ENCODE measurements at regions not wholly inside any gene's neighbourhood (a gene's known extent, or its start where the extent isn't known, plus 50 kb on each side); places are given as distances from the start of the nearest gene placed in this dataset.

DNA sequence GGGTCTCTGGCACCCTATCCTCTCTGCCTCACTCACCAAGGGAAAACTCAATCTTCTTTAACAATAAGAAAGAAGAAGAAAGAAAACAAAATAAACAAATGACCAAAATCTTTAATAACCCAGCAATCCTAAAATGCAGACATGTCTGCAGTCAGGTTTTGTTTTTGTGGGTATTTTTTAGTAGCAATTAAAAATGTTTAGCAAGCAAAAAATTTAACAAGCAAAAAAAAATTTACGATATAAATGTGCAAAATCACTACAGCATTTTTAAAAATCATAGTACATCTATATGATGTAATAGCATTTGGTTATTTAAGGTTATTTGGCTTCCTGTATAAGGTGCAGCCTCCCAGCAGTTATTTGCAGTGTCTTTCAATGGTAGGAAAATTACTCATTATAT, 151.3 kb upstream of the MAP3K1 start:
- Mint-ChIP-seq H3K4me1 (peaks cover 0 to 18% (median 4%) of the 10 kb centered on the region in 4 donors), H3K9me3 (peaks cover 0 to 7% (median 0%) of the 10 kb centered on the region in 9 donors)
- POLR2A ChIA-PET: no interaction called here

DNA sequence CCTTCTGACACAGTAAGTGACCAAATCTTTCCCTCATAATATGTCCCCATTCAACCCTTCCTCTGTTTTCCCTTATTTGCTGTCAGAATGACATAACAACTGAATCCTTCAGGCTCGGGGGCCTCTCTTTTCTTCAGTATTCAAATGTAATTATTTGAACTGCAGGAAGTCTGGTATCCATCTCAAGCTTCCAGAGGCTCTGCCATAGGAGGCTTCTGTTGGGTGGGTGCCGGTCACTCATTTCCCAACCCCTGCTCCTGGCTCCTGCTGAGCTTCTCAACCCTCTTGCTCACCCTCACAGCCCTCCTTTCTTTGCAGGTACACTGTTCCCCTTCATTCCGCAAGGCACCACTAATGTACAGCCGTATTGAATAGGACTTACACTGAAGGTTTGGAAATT, 151.8 kb upstream of the MAP3K1 start:
- POLR2A ChIA-PET: no interaction called here
- no peaks in the 10 kb centered on the region for H3K36me3 Mint-ChIP-seq
- H3K27me3 Mint-ChIP-seq: no peaks in the 10 kb centered on the region
- DNase-seq (no peak), ATAC-seq (no peak)
- H3K9me3 Mint-ChIP-seq: peaks cover 0 to 7% (median 0%) of the 10 kb centered on the region in 9 donors
- peak overlapping the region in 2 of 10 donors; percentile 22 to 55 for H3K27ac Mint-ChIP-seq
- H3K4me3 Mint-ChIP-seq: no peak overlapping the region
- peaks cover 0 to 16% (median 2%) of the 10 kb centered on the region in 4 donors for H3K4me1 Mint-ChIP-seq

More for the DNA sequence above, 151.3 kb upstream of the MAP3K1 start:
- no peak for DNase-seq
- Mint-ChIP-seq H3K36me3 (no peaks in the 10 kb centered on the region), H3K4me3 (no peak overlapping the region), H3K27me3 (no peaks in the 10 kb centered on the region), H3K27ac (peak overlapping the region in 2 of 10 donors; percentile 22 to 55)
- ATAC-seq: no peak

DNA sequence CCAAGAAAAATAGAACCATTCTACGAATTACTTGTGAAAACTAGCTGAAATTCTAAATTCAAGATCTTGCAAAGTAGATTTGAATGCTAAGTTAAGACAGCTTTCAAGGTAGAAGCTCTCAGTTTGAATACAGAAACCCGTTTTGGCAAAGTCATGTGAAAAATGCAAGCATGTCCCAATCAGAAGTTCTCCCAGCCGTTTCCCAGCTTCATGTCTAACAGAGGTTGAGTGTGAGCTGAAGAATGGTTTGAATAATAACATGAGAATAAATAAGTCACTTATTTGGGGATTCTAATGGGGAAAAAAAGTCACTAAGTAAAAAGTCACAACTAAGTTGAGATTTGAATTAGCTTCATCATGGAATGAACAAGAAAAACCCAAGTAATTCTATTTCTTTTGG, 152.5 kb upstream of the MAP3K1 start:
- Mint-ChIP-seq H3K4me1 (peaks cover 0 to 14% (median 2%) of the 10 kb centered on the region in 4 donors), H3K27ac (no peak overlapping the region), H3K9me3 (peaks cover 0 to 7% (median 0%) of the 10 kb centered on the region in 9 donors), H3K4me3 (no peak overlapping the region), H3K27me3 (no peaks in the 10 kb centered on the region), H3K36me3 (no peaks in the 10 kb centered on the region)
- no peak for DNase-seq
- no peak for ATAC-seq
- POLR2A ChIA-PET: interaction anchor here (1.0 kb wide), 1 partner anchor 38 kb away, joined by 3 read pairs; no protein-coding TSS in a partner anchor

DNA sequence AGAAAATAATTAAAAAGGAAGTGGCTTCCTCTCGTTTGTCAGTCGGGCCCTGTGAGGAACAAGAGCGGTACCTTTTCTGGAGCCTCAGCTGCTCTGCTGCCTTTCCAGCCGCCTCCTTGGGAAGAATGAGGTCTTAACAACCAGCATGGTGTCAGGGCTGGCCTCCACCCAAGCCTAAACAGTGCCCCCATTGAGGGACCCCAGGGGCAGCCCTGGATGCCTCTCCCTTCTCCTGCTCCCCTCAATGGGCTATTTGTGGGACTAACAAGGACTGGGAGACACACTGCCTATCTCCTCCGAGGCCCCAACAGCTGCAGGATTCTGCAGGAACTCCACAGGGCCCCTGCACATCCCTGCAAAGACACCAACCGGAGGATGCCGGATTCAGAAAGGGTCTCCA, 155.4 kb upstream of the MAP3K1 start:
- Mint-ChIP-seq H3K36me3 (no peaks in the 10 kb centered on the region), H3K4me3 (no peak overlapping the region), H3K4me1 (peaks cover 0 to 5% (median 0%) of the 10 kb centered on the region in 4 donors), H3K27me3 (peaks cover 0 to 3% (median 0%) of the 10 kb centered on the region in 5 donors), H3K27ac (no peak overlapping the region), H3K9me3 (peaks cover 0 to 3% (median 0%) of the 10 kb centered on the region in 9 donors)
- ATAC-seq (no peak), DNase-seq (no peak)
- POLR2A ChIA-PET: no interaction called here

DNA sequence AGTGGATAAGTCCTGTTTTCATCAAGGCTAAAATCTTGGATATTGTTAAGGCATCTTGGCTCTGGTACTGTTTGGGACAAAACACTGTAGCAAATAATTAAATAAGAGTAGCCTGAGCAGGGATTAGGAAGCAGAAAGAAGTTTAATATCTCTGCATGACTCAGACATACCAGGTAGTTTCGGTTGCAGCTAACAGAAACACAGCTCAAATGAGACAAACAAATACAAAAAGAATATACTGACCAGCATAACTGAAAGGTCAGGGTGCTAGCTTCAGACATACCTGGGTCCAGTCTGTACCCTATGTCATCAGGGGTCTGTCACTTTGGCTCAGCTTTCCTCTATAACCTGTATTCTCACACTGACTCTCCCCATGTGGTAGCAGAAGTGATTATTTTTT, 156.4 kb upstream of the MAP3K1 start:
- Mint-ChIP-seq H3K36me3 (no peaks in the 10 kb centered on the region), H3K9me3 (no peaks in the 10 kb centered on the region), H3K27me3 (peaks cover 0 to 7% (median 0%) of the 10 kb centered on the region in 5 donors), H3K4me3 (no peak overlapping the region), H3K4me1 (peaks cover 0 to 2% (median 0%) of the 10 kb centered on the region in 4 donors), H3K27ac (no peak overlapping the region)
- POLR2A ChIA-PET: interaction anchor here (0.6 kb wide), 1 partner anchor 11 kb away, joined by 3 read pairs; no protein-coding TSS in a partner anchor
- ATAC-seq (no peak), DNase-seq (no peak)

DNA sequence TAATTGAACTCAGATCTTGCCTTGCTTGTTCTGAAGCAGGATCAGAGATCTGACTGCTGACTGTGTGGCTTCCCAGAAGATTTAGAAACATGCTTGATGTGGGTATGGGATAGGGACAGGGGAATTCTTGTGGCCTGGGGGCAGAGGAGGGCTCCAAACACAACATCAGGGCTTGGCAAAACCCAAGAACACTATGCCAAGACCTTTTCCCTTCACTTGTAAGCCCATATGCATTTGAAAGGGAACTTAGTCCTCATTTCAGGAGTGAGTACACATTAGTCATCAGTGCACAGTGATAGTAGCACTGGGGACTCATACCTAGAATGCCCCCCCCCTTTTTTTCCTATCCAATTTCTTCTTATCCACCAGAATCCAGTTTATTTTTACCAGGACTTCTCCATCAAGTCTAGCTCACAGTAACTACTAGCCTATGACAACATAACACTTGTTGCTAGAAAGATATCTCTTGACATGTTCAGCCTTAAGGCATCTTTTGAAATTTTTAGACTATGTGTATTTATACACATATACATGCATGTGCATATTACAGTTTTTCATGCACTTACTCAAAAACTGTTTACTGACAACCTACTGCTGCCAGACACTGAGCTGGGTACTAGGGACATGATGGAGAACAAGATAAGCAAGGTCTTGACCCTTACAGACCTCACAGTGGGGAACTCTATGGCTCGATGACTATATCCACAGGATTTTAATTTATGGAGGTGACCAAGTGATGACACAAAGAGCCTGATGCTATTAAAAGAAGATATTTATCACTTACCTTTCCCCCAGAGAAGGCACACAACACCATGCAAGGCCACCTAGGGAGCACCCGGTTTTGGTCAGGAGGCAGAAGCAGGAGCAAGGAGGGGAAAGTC, 158.3 kb upstream of the MAP3K1 start:
- DNase-seq: no peak
- ATAC-seq: no peak
- Mint-ChIP-seq H3K27ac (no peak overlapping the region), H3K36me3 (no peaks in the 10 kb centered on the region), H3K4me3 (no peak overlapping the region), H3K4me1 (peaks cover 0 to 3% (median 1%) of the 10 kb centered on the region in 4 donors), H3K9me3 (no peaks in the 10 kb centered on the region), H3K27me3 (peaks cover 0 to 7% (median 0%) of the 10 kb centered on the region in 5 donors)
- POLR2A ChIA-PET: no interaction called here

DNA sequence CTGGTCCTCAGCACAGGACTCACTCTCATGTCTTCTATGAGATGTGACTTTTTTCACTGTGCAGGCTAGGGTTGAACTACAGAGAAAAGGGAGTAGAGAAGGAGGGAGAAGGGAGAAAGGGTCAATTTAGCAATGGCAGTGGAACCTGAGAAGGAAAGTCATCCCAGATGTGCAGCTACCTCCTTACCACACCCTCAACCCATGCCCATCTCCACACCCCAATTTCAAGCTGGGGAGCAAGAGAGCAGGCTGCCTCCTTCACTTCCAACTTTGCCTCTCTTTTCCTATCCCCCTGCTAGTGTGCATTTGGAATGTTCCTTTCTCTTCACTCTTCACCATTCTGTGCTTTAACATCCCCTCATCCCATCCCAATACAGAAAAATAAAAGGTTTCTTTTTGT, 163.5 kb upstream of the MAP3K1 start:
- DNase-seq: no peak
- POLR2A ChIA-PET: no interaction called here
- Mint-ChIP-seq H3K27me3 (peaks cover 0 to 7% (median 0%) of the 10 kb centered on the region in 5 donors), H3K27ac (no peak overlapping the region), H3K4me3 (no peak overlapping the region), H3K4me1 (peaks cover 8 to 26% (median 15%) of the 10 kb centered on the region in 4 donors), H3K36me3 (no peaks in the 10 kb centered on the region), H3K9me3 (no peaks in the 10 kb centered on the region)
- no peak for ATAC-seq

DNA sequence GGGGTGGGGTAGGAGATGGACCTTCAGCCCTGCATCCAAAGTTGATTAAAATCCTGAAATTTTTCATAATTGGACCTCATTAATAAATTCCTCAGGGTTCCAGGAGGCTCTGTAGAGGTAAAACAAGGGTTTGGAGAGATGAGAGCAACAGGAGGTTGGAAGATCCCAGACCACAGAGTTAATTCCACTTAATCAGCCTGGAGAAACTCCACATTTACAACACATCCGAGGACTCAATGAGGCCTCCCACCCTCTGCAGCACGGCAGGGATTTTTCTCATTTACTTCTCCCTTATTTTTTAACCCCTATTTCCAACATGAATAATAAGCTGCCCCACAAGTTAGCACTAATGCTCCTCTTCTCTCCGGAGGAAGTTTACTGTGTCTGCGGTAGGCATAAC, 165.0 kb upstream of the MAP3K1 start:
- H3K36me3 Mint-ChIP-seq: no peaks in the 10 kb centered on the region
- peaks cover 9 to 28% (median 15%) of the 10 kb centered on the region in 4 donors for H3K4me1 Mint-ChIP-seq
- H3K27ac Mint-ChIP-seq: peak overlapping the region in 1 of 10 donors; percentile 62
- H3K4me3 Mint-ChIP-seq: no peak overlapping the region
- POLR2A ChIA-PET: no interaction called here
- DNase-seq: no peak
- no peaks in the 10 kb centered on the region for H3K9me3 Mint-ChIP-seq
- no peak for ATAC-seq
- H3K27me3 Mint-ChIP-seq: peaks cover 0 to 7% (median 0%) of the 10 kb centered on the region in 5 donors

DNA sequence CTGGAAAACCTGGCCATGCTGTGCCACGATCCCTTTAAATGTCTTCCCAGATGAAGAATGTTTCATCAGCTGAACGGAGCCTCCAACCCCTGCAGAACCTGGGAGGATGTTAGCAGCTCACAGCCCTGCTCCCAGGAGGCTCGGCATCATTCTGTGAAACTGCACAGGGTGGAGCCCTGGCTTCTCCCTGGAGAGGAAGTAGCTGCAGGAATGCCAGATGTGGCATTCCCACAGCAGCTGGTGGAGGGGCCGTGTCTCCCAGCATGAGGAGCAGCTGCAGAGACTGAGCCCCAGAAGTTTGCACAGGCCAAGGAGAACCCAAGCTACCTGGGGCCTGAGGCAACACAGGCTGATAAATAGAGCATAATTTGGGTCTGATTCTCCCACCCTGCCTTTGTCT, 165.8 kb upstream of the MAP3K1 start:
- H3K27me3 Mint-ChIP-seq: peaks cover 0 to under 1% (median 0%) of the 10 kb centered on the region in 5 donors
- no peak for DNase-seq
- no peaks in the 10 kb centered on the region for H3K9me3 Mint-ChIP-seq
- peaks cover 11 to 28% (median 15%) of the 10 kb centered on the region in 4 donors for H3K4me1 Mint-ChIP-seq
- no peaks in the 10 kb centered on the region for H3K36me3 Mint-ChIP-seq
- POLR2A ChIA-PET: no interaction called here
- H3K4me3 Mint-ChIP-seq: no peak overlapping the region
- ATAC-seq: no peak
- H3K27ac Mint-ChIP-seq: peak overlapping the region in 1 of 10 donors; percentile 5

DNA sequence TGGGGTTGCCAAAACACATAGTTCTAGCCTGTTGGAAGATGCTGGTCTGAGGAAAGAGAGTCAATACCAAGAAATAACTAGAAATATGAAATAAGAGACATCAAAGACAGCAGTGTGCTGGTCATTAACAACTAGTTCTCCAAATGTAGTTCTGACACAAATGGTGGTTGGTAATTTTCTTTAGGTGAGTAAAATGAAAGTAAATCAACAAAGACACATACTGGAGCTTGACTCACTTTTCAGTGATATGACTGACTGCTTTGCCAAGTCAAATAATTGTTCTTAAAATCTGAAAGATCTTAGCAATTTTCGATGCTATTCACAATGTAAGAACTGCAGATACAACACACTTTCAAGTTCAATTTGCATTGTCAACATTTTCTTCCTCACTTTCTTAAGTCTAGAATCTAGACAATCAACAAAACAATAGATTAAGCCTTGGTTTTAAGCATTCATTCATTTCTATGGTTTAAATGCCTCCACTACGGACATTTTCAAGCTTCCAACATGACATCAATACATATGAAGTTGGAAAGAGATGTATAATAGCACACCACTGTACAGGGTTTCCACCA, 166.8 kb upstream of the MAP3K1 start:
- Mint-ChIP-seq H3K27ac (no peak overlapping the region), H3K4me3 (no peak overlapping the region), H3K9me3 (no peaks in the 10 kb centered on the region), H3K36me3 (no peaks in the 10 kb centered on the region), H3K27me3 (no peaks in the 10 kb centered on the region), H3K4me1 (peaks cover 11 to 28% (median 15%) of the 10 kb centered on the region in 4 donors)
- DNase-seq (no peak), ATAC-seq (no peak)
- POLR2A ChIA-PET: no interaction called here

DNA sequence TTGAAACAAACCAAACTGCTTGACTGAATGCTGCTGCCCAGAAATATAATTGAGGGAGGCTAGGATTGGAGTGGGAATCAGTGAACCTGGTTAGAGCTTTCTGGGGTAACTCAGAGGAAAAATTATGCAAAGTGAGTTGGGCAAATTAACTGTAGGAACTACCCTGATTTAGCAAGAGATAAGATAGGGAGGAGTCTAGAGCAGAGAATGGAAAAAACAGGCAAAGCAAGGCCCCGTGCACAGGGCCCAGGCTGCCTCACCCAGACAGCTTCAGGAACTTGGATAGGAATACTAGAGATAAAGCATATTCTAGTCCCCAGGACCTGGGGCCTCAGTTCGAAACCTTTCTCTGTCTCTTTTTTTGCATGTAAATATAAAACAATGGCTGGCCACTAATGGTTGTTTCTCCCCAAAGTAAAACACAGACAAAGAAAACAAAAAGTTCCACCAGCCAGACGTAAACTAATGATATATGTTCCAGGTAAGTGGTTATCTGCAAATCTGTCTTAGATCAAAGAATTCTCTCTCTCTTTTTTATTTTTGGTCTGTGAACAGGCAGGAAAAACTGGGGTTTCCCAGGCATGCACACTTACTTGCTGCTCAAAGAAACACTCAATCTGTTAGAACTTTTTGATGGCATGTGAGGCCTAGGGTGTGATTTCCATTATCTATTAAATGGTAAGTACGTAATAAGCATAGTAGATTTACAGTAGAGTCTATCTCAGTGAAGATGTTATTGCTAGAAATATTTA, 168.1 kb upstream of the MAP3K1 start:
- DNase-seq: no peak
- ATAC-seq: no peak
- peak overlapping the region in 1 of 10 donors; percentile 15 for H3K27ac Mint-ChIP-seq

DNA sequence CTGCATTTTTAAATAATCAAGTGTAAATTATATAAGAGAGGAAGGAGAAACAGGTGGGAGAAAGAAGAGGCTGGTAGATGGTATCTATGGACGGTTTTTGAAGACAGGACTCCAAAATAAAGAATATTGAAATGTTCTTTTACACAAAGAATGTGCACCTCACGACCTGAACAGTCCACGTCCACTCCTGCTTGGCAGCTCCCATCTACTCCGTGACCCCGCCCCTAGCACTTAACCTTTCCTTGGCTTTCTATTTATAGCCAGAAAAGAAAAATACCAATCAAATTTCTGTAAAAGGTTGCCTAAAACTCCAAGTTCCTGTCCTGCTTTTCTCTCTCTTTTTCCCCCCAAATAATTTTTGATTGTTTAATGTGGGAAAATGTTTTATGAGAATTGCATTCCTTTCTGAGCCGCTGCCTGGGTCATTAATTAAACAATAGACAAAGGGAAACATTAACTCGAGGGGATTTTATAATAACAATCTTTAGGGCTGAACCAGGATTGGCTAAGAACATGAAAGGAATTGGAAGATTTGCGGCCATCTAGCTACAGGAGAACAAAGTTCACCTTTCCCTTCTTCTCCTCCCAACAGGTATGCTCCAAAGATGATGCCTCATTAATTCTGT, 173.6 kb upstream of the MAP3K1 start:
- Mint-ChIP-seq H3K27ac (no peak overlapping the region), H3K27me3 (peaks cover 0 to 2% (median 0%) of the 10 kb centered on the region in 5 donors)
- DNase-seq: no peak

More for the DNA sequence above, 168.1 kb upstream of the MAP3K1 start:
- Mint-ChIP-seq H3K36me3 (no peaks in the 10 kb centered on the region), H3K9me3 (no peaks in the 10 kb centered on the region), H3K27me3 (no peaks in the 10 kb centered on the region), H3K4me1 (peaks cover 10 to 28% (median 15%) of the 10 kb centered on the region in 4 donors), H3K4me3 (no peak overlapping the region)
- POLR2A ChIA-PET: no interaction called here

More for the DNA sequence above, 173.6 kb upstream of the MAP3K1 start:
- Mint-ChIP-seq H3K4me1 (peaks cover under 1 to 31% (median 9%) of the 10 kb centered on the region in 4 donors), H3K9me3 (no peaks in the 10 kb centered on the region), H3K36me3 (no peaks in the 10 kb centered on the region), H3K4me3 (no peak overlapping the region)
- POLR2A ChIA-PET: no interaction called here
- ATAC-seq: no peak
